DMS53 treated with DMSO at 0.1 percent for 48 hours (cell line): ENCODE measurements at regions not wholly inside any gene's neighbourhood (a gene's known extent, or its start where the extent isn't known, plus 50 kb on each side); places are given as distances from the start of the nearest gene placed in this dataset.
"Not testable (repeated sequence)": the region's sequence is repeated elsewhere in the genome, so short reads cannot be mapped to it uniquely, and the experiment has no call there.

Source experiments
- DNase-seq: peaks from one replicate; lab custom pipeline; 2025; ENCODE audit not compliant: unreplicated experiment; lab: John Stamatoyannopoulos, UW

DNA sequence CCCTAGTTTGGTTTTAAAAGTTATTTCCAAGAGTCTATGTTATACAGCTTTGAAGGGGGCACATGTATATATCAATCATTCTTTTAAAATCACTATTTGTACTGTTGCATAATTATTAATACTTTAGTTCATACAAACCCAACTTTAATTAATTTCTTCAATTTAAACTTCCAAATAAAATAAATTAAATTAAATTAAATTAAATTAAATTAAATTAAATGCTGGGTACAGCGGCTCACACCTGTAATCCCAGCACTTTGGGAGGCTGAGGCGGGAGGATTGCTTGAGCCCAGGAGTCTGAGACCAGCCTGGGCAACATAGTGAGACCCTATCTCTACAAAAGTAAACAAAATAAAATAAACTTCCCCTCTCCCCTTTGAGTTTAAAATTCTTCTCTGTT lies 98.9 kb upstream of the MYO10 start:
- DNase-seq, result not testable (repeated sequence)

DNA sequence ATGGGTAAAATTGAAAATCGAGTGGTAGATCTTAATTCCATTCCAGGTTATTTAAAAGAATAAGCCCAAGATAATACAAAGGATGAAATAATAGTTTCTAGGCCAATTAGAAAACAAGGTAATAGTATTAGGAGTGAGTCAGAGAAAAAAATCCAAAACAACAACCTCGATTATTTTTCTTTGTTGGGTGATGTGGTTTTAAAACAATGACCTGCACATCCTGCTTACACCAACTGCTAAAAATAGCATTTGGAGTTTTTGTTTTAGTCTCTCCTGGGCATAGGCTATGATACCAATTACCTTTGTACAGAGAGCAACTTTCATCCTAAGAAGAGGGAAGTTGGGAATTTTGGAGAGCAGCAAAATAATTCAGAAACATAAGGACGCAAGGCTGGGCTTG lies 101.7 kb upstream of the MYO10 start:
- DNase-seq, result no peak

DNA sequence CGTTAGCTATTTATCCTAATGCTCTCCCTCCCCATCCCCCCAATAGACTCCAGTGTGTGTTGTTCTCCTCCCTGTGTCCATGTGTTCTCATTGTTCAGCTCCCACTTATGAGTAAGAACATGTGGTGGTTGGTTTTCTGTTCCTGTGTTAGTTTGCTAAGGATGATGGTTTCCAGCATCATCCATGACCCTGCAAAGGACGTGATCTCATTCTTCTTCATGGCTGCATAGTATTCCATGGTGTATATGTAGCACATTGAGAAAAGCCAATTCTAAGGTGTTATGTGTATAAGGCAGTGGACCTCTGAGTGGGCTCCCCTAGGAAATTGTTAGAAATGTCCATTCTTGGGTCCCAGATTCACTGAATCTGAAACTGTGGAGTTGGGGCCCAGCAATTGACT lies 103.1 kb upstream of the MYO10 start:
- no peak for DNase-seq

DNA sequence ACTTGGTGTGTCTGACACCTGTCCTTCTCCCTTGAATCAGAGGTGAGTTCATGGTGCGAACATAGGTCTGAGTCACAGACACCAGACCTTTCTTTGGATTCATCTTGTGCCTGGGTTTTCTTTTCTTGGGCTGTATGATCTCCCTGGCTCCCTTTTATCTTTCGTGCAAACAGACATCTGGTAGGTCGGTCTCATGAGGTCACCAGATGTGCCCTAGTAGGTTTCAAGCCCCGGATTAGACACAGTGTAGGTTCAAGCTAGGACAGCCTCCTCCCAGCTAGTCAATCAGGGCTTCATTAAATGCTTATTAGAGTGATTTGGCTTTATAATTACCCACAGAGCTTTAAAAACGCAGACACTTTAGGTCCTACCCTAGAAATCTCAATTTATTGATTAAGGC lies 106.0 kb upstream of the MYO10 start:
- no peak for DNase-seq

DNA sequence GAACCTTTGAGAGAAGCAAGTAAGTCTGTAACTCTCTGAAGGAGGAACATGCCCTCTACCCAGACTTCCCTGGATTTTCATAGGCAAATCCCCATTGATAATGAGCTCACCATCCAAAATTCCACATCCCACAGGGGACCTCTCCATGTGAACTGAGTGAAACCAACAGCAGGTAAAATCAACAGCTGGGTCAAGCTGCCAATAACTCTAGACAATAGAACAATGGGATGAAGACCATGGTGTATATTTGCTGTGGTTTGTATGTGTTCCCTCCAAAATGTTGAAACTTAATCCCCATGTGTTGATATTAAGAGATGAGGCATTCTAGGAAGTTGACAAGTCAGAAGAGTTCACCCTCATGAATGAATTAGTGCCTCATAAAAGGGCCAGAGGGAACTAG lies 110.2 kb upstream of the MYO10 start:
- DNase-seq, result no peak

DNA sequence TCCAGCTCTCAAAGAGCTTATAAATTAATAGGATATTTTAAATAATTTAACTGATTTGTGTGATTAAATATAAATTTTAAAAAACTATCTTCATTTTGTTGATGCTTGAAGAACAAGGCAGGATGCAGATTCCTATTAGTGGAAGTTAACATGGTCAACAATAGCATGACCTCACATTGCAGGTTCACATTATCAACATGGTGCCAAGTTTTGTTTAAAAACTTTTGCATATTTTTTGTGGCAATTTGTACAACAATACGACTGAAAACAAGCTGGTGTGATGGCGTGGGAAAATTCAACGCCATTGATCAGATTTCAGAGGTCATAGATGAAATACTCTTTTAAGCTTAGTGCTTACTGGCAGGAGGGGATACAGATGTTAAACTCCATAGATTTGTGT lies 114.1 kb upstream of the MYO10 start:
- DNase-seq, result no peak

DNA sequence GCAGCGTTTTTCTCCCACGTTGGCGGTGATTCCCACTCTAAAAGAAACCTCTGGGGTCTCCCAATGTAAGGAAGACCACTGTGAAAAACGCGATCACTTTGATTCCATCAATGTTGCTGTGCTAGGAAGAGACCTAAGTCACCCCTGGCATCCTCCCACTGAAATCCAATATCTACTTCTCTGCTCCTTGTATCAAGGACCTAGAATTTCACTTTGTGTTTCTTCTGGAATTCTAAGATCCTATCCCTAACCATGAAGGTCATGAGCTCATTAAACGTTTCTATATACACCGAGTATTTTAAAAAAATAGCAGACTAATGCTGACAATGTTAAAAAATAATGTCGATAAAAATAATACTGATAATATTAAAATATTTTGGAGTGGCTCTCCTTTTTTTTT lies 118.8 kb upstream of the MYO10 start:
- no peak for DNase-seq

DNA sequence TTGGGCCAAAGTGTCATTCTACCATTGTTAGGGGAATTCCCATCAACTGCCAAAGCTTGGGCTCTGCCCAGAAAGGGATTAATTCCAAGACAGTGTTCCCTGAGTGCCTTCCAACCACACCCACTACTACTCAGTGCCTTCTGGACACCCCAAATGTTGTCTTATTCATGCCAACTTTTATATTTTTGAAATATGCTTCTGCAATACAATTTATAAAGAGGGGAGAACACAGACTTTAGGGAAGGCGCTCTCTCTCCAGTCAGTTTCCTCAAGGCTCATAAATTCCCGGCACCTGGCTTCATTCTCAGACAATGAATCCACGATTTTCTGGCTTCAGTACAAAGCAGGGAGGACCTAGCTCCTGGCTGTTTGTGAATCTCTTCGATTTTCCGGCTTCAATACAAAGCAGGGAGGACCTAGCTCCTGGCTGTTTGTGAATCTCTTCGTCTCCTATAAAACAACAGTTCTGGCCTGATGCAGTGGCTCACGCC lies 120.1 kb upstream of the MYO10 start:
- DNase-seq, result no peak

DNA sequence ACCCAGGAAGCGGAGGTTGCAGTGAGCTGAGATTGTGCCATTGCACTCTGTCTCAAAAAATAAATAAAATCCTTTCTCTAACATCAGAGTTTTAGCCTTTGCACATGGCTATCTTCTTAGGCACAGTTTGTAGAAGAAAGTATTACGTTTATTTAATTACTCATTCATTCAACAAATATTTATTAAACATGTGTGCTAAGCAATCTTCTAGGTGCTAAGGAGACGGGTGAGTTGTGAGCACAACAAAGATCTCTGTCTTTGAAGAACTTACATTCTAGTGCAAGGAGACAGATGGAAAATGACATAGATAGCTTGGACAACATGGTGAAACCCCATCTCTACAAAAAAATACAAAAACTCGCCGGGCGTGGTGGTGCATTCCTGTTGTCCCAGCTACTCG lies 122.3 kb upstream of the MYO10 start:
- no peak for DNase-seq

DNA sequence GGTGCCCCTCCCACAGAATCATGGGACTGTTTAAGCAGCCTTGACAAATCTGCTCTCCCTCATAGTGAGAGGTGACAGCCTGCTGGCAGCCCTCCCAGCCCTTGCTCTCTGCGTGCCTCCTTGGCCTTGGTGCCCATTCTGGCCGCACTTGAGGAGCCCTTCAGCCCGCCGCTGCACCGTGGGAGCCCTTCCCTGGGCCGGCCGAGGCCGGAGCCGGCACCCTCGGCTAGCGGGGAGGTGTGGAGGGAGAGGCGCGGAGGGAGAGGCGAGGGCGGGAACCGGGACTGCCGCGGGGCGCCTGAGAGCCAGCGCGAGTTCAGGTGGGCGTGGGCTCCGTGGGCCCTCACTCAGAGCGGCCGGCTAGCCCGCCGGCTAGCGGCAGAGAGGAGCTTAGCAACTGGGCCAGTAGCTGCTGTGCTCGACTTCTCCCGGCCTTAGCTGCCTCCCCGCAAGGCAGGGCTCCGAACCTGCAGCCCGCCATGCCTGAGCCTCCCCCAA lies 125.9 kb upstream of the MYO10 start:
- DNase-seq, result no peak

DNA sequence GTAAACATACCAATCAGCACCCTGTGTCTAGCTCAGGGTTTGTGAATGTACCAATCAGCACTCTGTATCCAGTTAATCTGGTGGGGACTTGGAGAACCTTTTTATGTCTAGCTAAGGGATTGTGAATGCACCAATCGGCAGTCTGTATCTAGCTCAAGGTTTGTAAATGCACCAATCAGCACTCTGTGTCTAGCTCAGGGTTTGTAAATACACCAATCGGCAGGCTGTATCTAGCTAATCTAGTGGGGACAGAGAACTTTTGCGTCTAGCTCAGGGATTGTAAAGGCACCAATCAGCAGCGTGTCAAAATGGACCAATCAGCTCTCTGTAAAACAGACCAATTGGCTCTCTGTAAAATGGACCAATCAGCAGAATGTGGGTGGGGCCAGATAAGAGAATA lies 126.7 kb upstream of the MYO10 start:
- DNase-seq, result not testable (repeated sequence)

DNA sequence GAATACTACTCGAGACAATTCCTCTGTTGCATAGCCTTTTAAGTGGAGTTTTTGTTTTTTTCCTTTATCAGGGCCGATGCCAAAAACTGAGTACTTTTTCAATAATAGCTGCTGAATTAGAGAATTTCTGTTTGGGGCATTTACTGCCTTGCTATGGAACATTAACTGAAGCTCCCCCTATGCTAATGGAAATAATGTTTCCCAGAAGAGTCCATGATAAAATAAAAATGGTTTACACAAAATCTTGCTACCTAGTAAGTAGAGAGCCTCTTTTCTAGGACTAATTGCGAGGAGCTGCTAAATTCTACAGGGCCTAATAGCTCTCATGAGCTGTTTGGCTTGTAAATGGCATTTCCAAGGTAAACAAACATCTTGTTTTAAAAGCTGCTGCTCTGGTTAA lies 128.2 kb upstream of the MYO10 start:
- no peak for DNase-seq

DNA sequence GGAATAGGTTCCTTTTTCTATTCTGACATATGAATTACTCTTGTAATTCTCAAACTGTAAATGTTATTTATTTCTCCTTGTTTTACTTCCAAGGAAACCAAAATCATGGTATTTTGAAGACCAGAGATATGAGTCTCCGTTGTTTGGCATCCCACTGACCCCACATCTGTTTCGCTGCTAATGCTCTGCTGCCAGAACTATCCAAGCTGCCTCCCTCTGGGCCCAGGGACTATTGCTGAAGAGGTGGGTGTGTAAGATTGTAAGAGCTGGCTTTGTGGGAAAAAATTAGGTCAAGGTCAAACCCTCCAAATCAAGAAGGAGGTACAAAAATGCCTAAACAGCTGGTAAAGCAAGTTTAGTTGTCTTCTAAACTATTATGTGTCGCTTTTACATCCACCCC lies 129.4 kb upstream of the MYO10 start:
- no peak for DNase-seq

DNA sequence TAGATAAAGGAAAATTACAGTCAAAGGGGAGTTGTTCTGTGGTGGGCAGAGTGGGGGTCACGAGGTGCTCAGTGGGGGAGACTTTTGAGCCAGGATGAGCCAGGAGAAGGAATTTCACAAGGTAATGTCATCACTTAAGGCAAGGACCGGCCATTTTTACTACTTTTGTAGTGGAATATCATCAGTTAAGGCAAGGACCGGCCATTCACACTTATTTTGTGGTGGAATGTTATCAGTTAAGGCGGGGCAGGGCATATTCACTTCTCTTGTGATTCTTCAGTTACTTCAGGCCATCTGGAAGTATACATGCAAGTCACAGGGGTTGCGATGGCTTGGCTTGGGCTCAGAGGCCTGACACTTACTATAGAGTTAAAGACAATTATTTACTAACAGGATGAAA lies 129.9 kb upstream of the MYO10 start:
- not testable (repeated sequence) for DNase-seq

DNA sequence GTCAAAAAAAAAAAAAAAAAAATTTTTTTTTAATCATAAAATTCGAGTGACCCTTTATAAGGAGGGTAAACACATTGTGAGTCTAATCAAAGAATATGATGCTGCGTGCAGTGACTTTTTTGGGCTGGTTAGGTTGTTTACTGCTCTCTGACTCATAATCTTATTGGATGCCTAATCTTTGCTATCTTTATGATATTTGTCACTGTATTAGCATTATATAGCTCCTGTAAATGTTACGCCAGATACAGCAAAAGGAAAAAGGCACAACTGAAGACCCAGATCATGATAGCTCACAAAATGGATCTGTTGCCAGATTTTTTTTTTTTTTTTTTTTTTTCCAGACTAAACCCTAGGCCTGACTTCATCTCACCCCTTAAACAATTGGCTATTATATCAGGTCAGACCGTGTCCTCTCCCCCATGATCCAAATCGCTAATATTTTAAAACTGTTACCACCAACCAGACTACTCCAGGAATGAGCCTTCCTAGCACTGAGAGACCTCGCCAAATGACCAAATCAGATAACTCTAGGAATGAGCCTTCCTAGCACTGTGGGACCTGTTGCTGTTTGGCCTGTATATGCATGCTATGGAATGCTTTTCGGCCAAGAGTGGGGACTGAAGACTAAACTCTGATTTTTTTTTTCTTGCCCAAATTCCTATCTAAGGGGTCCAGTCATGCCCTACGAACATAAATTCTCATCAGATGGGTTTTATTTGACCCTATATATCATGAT lies 131.7 kb upstream of the MYO10 start:
- no peak for DNase-seq

DNA sequence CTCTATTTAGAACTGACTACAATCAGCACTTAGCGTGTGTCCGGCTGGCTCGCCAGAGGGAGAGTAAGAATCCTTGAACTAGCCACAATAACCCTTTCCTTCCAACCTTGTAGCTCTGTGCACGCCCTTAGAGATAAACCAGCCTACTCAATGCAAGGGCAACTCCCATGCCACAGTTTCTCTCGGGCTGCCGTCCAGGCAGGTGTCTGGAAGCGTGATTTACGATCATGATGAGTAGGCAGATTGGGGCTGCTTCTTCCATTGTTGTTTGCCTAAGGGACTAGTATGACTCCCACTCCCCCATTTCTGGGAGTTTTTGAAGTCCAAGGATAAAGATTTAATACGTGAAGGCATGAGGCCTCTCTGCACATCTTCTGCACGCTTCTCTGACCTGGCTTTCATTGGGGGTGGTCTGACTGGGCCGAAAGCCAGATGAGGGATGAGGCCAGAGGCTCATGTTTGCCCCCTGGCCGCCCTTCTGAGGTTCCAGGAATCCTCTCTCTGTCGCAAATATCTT lies 134.0 kb upstream of the MYO10 start:
- no peak for DNase-seq

DNA sequence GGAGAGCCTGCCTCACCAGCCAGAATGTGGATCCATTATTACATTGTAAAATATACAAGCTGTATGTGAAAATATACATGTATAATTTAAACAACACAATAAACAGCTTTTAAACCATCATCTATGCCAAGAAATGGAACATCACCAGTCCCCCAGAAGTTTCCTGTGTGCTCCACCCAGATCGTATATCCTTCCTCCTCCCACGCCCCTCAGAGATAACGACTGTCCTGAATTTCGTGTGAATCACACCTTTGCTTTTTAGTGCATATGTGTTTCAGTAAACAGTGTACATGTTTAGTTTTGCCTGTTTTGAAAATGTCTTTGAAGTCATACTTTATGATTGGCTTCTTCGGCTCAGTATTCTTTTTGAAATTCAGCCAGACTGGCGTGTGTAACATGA lies 134.6 kb upstream of the MYO10 start:
- DNase-seq, result no peak

DNA sequence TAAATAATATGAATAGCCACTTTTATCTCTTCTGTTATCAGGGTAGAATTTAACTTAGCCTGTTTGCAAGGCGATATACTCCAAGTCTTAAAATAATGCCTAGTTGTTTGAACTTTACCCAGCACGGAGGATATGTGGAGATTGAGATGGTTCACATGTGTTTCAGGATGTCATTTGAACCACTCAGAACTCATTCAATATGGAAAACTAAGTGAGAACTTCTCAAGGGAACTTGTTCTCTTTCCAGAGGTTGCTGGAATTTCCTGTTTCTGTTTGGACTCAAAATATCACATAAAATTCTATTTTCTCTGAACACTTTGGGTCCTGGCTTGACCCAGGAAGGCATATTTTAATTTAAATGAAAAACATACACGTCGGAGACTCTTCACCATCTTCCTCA lies 139.1 kb upstream of the MYO10 start:
- no peak for DNase-seq

DNA sequence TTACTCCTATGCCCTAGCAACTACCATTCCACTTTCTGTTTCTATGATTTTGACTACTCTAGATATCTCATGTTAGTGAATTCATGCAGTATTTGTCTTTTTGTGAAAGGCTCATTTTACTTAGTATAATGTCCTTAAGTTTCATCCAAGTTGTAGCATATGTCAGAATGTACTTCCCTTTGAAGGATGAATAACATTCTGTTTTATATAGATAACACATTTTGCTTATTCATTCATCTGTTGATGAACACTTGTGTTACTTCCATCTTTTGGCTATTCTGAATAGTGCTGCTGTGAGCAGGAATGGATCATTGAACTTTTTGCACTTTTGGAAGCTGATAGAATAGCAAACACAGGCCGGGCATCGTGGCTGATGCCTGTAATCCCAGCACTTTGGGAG lies 140.2 kb upstream of the MYO10 start:
- no peak for DNase-seq

DNA sequence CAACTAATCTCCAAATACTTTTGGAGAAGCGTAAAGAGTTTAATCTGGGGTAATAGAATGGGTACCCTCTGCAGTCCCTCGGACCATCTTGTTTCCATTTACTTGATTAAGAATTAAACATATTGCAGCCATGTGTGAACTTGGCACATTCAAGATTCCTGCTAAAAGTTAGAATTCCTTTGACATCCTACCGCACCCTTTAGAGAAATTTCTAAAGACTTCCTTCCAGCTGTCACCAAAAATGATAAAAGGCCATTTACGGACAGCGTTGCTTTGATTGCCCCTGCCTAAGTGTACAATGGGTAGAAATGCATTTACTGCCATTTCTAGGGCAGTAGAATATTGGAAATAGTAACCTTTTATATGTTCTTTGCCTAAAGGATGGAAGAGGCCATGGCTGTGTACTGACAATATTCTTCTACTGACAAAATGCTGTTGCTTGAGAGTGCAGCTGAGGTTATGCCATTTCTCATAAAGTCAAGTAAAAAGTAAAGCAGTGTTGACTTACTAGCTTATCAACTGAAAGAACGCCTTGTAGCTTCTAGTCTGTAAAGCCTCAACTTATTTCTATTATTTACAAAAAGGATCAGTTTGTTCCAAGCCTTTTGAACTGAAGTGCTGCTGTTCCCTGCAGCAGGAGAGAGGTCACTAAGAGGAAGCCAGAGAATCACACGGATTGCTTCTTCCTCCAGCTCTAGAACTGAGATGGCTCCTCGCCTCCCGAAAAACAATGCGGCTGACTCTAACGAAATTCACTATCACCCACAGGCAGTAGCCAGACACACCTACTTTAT lies 139.8 kb upstream of the BASP1 start:
- no peak for DNase-seq

DNA sequence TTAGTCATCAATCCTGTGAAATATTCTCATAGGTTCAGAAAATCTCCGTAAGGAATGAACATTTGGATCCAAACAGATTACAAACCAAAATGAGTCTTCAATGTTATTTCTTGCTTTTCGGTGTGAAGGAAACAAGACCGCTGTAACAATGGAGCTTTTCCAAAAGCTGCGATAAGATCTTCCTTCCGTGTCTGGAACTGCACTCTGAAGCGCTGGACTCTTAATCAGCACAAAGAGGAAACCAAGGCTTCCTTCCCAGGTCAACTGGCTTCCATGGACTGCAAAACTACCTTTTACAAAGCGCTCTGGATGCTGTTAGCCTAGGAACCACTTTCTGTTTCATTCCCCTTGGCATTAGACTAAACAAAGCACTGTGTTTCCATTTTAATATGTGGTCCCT lies 137.9 kb upstream of the BASP1 start:
- no peak for DNase-seq

DNA sequence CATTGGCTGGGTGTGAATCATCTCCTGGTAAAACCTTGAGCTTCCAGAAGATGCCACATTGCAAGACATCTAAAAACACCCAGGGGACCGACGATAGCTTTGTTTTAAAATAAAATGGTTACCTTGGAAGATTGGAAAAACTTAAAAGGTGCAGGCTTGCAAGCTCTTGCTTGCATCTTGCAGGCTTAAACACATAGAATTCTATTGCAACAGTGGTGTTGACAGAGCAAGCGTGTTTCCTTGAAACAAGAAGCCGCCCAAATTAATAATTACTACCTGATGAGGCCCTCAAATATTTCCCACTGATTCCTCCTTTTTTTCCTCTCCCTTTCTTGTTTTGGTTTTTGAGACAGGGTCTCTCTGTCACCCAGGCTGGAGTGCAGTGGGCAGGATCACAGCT lies 137.1 kb upstream of the BASP1 start:
- DNase-seq, result no peak
